ENCODE measurements at regions not wholly inside any gene's neighbourhood (a gene's known extent, or its start where the extent isn't known, plus 50 kb on each side); places are given as distances from the start of the nearest gene placed in this dataset.
"Not testable (repeated sequence)": the region's sequence is repeated elsewhere in the genome, so short reads cannot be mapped to it uniquely, and the experiment has no call there.

DNA sequence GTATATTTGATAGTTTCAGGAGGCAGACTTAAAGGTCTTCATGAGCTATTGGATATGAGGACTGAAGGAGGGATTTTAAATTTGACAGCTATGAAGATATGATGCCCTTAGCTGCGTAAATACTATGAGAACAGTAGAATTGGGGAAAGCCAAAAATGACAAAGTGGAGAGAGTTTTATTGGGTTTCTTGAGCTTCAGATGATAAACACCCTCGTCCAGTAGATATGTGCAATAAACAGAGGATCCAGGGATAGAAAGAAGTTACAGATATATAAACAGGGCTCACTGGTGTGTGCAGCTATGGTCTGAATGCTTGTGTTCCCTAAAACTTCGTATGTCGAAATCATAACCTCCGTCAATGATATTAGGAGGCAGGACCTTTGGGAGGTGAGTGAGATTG, 131.3 kb downstream of the INHBA start:
- no peak for DNase-seq (ENCODE audit: low spot score)
- Mint-ChIP-seq H3K9me3 (peaks cover 2% of the 10 kb centered on the region), H3K4me1 (ENCODE audit: low read depth) (no peaks in the 10 kb centered on the region), H3K4me3 (no peak overlapping the region), H3K27me3 (ENCODE audit: low read depth) (no peaks in the 10 kb centered on the region), H3K27ac (no peak overlapping the region), H3K36me3 (ENCODE audit: low read depth) (no peaks in the 10 kb centered on the region)

DNA sequence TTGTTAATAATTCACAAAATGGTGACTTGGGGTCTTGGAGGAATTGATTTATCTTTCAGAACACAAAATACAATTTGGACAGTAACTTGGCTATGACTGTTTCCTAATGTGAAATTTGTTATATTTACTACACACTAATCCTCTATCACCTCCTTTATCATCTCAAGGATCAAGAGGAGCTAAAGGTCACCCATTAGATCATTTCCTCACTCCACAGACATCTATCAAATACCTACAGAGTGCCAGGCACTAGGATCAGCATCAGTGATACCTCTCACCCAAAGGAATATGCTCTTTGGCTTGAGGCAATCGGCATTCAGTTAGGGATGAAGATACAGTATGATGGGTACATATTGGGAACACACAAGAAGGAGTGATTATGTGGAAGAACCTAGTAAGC, 132.1 kb downstream of the INHBA start:
- Mint-ChIP-seq H3K36me3 (ENCODE audit: low read depth) (no peaks in the 10 kb centered on the region), H3K9me3 (no peaks in the 10 kb centered on the region), H3K4me3 (no peak overlapping the region), H3K27me3 (ENCODE audit: low read depth) (no peaks in the 10 kb centered on the region), H3K4me1 (ENCODE audit: low read depth) (no peaks in the 10 kb centered on the region), H3K27ac (no peak overlapping the region)
- DNase-seq (ENCODE audit: low spot score) = no peak

DNA sequence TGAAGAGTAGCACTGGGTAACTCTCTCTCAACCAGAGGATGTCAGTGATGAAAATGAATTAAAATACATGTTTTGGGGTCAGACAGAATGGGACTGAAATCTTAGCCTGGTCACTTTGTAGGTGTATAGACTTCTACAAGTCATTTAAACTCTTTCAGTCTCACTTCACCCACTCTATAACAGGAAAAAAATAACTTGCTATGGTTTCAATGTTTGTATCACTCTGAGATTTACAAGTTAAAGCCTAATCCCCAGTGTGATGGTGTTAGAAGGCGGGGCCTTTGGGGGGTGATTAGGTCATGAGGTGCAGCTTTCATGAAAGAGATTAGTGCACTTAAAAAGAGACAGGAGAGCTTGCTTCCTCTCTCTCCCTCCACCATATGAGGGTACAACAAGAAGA, 134.8 kb downstream of the INHBA start:
- H3K27me3 Mint-ChIP-seq (ENCODE audit: low read depth) = no peaks in the 10 kb centered on the region

DNA sequence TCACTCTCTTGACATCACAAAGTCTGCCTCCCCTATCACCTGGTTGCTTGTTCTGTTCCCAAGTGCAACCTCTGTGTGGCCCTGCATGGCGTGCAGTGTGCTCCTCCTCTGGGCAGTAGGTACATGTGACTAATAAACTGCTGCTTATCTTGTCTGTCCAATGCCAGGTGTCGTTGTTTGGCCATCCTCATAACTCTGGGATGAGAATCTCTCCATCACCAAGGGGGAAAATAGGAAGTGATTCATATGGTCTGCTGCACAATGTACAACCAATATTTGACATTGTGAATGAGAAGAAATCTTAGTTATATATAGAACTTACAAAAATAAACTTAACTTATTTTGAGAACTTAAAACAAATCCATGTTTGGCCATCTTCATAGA, 135.2 kb downstream of the INHBA start:
- Mint-ChIP-seq H3K4me3 (no peak overlapping the region), H3K36me3 (ENCODE audit: low read depth) (no peaks in the 10 kb centered on the region), H3K9me3 (peaks cover under 1% of the 10 kb centered on the region), H3K27me3 (ENCODE audit: low read depth) (no peaks in the 10 kb centered on the region), H3K4me1 (ENCODE audit: low read depth) (no peaks in the 10 kb centered on the region), H3K27ac (no peak overlapping the region)
- DNase-seq (ENCODE audit: low spot score) = no peak

More for the DNA sequence above, 134.8 kb downstream of the INHBA start:
- H3K27ac Mint-ChIP-seq = no peak overlapping the region
- no peak overlapping the region for H3K4me3 Mint-ChIP-seq
- H3K4me1 Mint-ChIP-seq (ENCODE audit: low read depth) = no peaks in the 10 kb centered on the region
- no peaks in the 10 kb centered on the region for H3K36me3 Mint-ChIP-seq (ENCODE audit: low read depth)
- no peaks in the 10 kb centered on the region for H3K9me3 Mint-ChIP-seq
- DNase-seq (ENCODE audit: low spot score) = no peak

DNA sequence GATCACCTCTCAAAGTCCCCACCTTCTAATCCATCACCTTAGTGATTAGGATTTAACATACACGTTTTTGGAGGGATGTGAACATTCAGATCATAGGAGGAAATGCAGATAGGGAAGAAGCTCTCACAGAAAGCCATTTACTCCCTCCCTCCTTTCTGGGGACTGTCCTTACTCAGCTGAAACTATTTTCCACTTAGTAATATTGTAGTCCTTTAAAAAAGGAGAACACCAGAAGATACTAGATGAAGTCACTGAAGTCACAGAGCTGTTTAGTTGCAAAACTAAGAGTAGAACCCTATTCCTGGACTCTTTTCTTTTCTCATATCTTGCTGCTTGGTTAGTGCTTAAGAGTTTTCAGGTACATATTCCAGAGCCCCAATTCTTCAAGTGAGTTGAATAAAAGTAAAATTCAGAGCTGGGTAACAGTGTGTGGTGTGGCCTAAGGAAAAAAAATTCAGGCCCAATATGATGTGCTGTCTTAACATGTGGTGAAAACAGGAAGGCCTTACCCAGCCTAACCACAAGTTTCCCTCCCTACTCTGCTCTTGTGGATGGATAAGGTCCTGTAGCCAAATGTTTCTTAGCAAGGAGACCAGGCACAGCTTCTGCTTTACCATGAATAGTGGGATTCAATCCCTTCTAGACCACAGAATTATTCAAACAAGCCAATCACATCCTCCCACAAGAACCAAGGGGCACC, 135.7 kb downstream of the INHBA start:
- H3K36me3 Mint-ChIP-seq (ENCODE audit: low read depth) = no peaks in the 10 kb centered on the region
- no peak overlapping the region for H3K27ac Mint-ChIP-seq

DNA sequence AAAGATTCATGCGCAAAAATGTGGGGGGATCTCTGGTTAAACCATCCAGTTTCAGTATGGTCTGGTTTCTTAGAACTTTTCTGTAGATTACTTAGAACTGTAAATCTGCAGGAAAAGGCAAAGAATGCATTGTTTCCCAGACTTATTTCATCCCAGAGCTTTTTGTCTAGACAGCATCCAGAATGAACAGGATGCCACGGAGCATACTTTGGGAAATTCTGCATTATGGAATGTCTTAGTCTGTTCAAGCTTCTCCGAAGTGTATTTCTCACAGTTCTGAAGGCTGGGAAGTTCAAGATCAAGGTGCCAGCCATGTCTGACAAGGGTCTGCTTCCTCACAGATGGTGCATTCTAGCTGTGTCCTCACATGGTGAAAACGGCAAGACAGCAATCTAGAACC, 136.3 kb downstream of the INHBA start:
- H3K4me1 Mint-ChIP-seq (ENCODE audit: low read depth) = no peaks in the 10 kb centered on the region
- H3K27ac Mint-ChIP-seq = no peak overlapping the region
- no peaks in the 10 kb centered on the region for H3K36me3 Mint-ChIP-seq (ENCODE audit: low read depth)
- H3K9me3 Mint-ChIP-seq = peaks cover 4% of the 10 kb centered on the region
- DNase-seq (ENCODE audit: low spot score) = no peak
- H3K4me3 Mint-ChIP-seq = no peak overlapping the region
- no peaks in the 10 kb centered on the region for H3K27me3 Mint-ChIP-seq (ENCODE audit: low read depth)

More for the DNA sequence above, 135.7 kb downstream of the INHBA start:
- peaks cover 4% of the 10 kb centered on the region for H3K9me3 Mint-ChIP-seq
- no peak overlapping the region for H3K4me3 Mint-ChIP-seq
- H3K27me3 Mint-ChIP-seq (ENCODE audit: low read depth) = no peaks in the 10 kb centered on the region
- no peak for DNase-seq (ENCODE audit: low spot score)
- no peaks in the 10 kb centered on the region for H3K4me1 Mint-ChIP-seq (ENCODE audit: low read depth)

DNA sequence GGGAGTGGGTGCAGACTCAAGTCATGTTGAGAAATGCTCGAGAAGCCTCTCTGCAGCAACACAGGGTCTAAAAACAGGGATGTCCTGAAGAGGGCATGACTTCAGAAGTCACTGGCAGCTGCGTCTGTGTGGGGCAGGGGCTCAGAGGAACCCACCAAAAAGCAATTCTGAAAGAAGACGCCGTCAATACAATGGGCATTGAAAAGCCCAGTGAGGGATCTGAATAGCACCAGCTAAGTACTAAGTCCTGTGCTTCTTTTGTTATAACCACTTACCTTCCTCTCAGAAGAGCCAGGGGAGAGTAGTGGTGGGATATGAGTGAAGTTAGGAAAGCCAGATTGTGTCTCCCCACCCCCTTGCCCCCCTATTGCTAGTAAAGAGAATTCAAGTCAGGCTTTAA, 137.2 kb downstream of the INHBA start:
- Mint-ChIP-seq H3K27me3 (ENCODE audit: low read depth) (no peaks in the 10 kb centered on the region), H3K27ac (no peak overlapping the region), H3K4me3 (no peak overlapping the region), H3K9me3 (peaks cover 4% of the 10 kb centered on the region), H3K36me3 (ENCODE audit: low read depth) (no peaks in the 10 kb centered on the region), H3K4me1 (ENCODE audit: low read depth) (no peaks in the 10 kb centered on the region)
- DNase-seq (ENCODE audit: low spot score) = no peak

DNA sequence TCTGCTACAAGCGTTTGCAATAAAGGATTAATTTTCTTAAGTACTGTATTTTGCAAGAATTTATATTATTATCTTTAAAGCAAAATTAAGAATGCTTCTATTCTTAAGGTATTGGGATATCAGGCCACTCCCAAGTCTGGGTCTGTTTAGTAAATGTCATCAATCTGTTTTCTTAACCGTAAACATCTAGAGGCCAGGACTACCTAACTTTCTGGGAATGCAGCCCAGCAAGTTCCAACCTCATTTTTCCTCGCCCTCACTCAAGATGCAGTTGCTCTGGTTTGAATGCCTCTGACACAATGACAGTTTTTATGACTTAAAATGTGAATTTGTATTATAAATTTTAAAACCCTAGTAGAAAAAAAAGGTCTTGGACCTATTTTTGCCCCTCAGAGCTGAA, 143.5 kb downstream of the INHBA start:
- H3K36me3 Mint-ChIP-seq (ENCODE audit: low read depth) = no peaks in the 10 kb centered on the region
- no peak overlapping the region for H3K4me3 Mint-ChIP-seq
- no peaks in the 10 kb centered on the region for H3K4me1 Mint-ChIP-seq (ENCODE audit: low read depth)
- H3K27ac Mint-ChIP-seq = no peak overlapping the region
- no peaks in the 10 kb centered on the region for H3K27me3 Mint-ChIP-seq (ENCODE audit: low read depth)
- DNase-seq (ENCODE audit: low spot score) = no peak
- peaks cover 24% of the 10 kb centered on the region for H3K9me3 Mint-ChIP-seq

DNA sequence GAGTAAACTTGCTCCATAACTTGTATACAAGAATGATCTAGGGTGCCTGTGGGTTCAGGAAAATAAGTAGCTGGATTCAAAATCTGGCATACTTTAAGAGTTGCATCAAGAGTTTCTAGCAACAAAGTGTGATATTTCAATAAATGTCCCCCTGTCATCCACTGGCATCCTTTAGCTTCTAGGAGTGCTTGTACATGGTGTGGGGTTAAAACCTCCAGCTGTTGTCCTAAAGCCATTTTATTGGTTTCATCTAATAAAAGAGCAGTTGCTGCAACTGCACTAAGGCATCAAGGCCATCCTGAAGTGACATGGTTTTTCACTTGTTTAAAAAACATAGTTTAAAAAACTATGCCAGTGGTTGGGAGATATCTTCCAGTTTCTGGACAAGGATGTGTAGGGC, 148.4 kb downstream of the INHBA start:
- Mint-ChIP-seq H3K27me3 (ENCODE audit: low read depth) (no peaks in the 10 kb centered on the region), H3K27ac (no peak overlapping the region), H3K4me3 (no peak overlapping the region), H3K9me3 (peaks cover 25% of the 10 kb centered on the region), H3K4me1 (ENCODE audit: low read depth) (no peaks in the 10 kb centered on the region), H3K36me3 (ENCODE audit: low read depth) (no peaks in the 10 kb centered on the region)
- DNase-seq (ENCODE audit: low spot score) = no peak

DNA sequence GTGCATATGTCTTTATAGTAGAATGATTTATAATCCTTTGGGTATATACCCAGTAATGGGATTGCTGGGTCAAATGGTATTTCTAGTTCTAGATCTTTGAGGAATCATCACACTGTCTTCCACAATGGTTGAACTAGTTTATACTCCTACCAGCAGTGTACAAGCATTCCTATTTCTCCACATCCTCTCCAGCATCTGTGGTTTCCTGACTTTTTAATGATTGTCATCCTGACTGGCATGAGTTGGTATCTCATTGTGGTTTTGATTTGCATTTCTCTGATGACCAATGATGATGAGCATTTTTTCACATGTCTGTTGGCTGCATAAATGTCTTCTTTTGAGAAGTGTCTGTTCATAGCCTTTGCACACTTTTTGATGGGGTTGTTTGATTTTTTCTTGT, 152.8 kb downstream of the INHBA start:
- H3K4me3 Mint-ChIP-seq; H3K27me3 Mint-ChIP-seq (ENCODE audit: low read depth); DNase-seq (ENCODE audit: low spot score); H3K36me3 Mint-ChIP-seq (ENCODE audit: low read depth); H3K4me1 Mint-ChIP-seq (ENCODE audit: low read depth); H3K27ac Mint-ChIP-seq: not testable (repeated sequence)
- peaks cover 11% of the 10 kb centered on the region for H3K9me3 Mint-ChIP-seq

DNA sequence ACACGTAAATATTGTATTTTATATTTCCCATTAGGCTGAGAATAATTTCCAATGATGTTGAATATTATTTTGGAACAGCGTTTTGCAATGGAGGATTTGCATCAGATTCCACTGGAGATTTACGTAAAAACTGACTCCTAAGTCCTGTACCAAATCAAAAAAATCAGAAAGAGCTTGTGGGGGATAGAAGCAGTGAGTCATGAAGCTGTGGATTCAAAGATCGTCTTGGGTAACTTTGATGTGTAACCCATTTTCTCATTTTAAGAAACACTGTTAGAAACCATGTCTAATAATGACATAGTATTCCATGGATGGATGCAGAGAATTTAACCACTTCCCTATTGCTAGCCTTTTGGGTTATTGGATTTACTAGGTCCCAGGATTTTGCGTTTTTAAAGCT, 158.6 kb downstream of the INHBA start:
- Mint-ChIP-seq H3K36me3 (ENCODE audit: low read depth) (no peaks in the 10 kb centered on the region), H3K27me3 (ENCODE audit: low read depth) (no peaks in the 10 kb centered on the region), H3K4me1 (ENCODE audit: low read depth) (no peaks in the 10 kb centered on the region), H3K9me3 (no peaks in the 10 kb centered on the region), H3K4me3 (no peak overlapping the region), H3K27ac (no peak overlapping the region)
- DNase-seq (ENCODE audit: low spot score) = no peak

DNA sequence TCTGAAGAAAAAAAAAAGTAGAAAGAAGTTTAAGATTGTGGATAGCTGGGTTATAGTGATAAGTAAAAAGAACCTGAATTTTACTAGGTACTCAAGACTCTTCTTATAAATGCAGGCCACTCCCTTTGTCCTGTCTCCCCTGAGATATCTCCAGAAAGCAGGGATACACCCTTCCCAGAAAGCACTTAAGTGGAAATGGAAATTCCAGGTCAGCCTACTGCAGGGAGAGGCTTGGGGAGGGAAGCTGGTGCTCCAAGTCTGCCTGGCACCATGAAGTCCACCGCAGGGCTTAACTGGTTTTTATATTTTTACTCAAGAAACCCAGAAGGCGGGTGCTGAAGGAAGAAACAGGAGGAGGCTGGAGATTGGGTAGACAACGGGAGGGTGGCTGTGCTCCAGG, 162.3 kb downstream of the INHBA start:
- no peak overlapping the region for H3K4me3 Mint-ChIP-seq
- no peaks in the 10 kb centered on the region for H3K9me3 Mint-ChIP-seq
- H3K36me3 Mint-ChIP-seq (ENCODE audit: low read depth) = no peaks in the 10 kb centered on the region
- no peaks in the 10 kb centered on the region for H3K27me3 Mint-ChIP-seq (ENCODE audit: low read depth)
- H3K4me1 Mint-ChIP-seq (ENCODE audit: low read depth) = no peaks in the 10 kb centered on the region
- no peak overlapping the region for H3K27ac Mint-ChIP-seq
- DNase-seq (ENCODE audit: low spot score) = no peak

DNA sequence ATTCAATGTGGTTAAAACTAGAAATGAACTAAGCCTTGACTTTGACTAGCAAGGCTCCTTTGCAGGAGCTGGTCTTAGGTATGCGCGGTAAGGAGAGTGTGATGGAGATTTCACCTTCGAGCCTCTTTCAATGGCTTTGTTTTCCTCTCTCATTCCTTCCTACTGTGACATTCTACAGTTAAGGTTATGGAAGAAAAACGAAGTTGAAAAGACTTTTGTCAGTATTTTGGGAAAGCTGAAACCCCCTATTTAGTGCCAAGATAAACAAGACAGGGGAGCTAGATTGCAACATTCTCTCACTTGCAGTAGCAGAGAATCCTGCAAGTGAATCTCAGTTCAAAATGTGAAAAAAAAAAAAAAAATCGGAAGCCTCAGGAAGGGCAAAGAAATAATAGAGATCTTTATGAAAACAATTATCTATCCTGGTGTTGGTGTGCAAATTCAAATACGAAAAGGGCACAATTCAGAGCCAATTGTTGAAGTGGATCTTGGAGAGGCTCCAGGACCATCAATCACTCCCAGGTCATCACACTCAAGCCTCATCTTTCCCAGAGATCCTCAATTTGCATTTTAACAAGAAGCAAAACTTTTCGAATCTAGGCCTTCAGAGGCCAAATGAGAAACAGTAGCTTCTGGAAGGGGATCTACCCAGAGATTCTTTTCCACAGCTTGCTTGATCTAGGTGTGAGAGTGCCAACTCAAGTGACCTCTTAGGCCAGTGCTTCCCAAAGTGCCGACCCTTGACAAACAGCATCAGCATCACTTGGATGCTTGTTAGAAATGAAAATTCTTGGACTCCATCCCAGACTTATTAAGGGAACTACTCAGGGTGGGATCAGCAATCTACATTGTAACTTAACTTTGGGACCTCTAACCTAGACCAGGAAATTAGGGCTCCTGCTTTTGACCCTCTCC, 163.8 kb downstream of the INHBA start:
- no peak for DNase-seq (ENCODE audit: low spot score)
- Mint-ChIP-seq H3K27me3 (ENCODE audit: low read depth) (no peaks in the 10 kb centered on the region), H3K9me3 (no peaks in the 10 kb centered on the region), H3K4me3 (no peak overlapping the region), H3K4me1 (ENCODE audit: low read depth) (no peaks in the 10 kb centered on the region), H3K36me3 (ENCODE audit: low read depth) (no peaks in the 10 kb centered on the region), H3K27ac (no peak overlapping the region)

DNA sequence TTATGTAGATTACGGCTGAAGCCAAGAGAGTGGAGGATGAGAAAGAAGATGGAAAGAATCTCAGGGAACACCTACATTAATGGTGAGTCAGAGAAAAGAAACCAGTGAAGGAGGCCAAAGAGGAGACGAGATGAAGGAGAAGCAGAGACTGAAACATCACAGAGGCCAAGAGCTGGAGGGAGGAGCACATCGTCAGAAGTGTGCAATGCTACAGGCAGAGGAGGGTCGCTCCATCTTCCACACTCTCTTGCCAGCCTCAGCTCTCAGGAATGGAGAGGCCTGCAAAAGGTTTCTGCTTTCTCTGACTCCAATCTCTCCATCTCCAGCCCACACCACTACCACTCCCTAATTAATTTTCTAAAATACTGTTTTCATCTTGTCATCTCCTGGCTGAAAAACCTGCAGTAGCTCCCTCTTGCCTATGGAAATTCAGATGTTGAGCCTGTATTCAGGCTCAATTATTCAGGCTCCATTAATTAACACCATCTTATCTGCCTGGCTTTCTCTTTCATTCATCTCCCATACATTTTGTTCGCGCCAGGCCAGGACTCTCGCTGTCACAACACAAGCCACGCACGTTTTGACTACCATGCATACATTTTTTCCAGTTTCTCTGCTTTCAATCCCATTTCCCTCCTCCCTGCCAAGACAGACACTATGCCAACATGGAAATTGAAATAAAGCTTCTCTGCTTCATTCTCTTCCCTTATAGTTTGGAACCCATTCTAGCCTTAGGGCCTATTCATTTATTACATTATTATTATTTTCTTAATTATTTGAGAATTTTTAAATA, 165.8 kb downstream of the INHBA start:
- DNase-seq (ENCODE audit: low spot score) = no peak
- H3K27ac Mint-ChIP-seq = no peak overlapping the region
- H3K36me3 Mint-ChIP-seq (ENCODE audit: low read depth) = no peaks in the 10 kb centered on the region
- no peaks in the 10 kb centered on the region for H3K27me3 Mint-ChIP-seq (ENCODE audit: low read depth)
- no peaks in the 10 kb centered on the region for H3K9me3 Mint-ChIP-seq
- no peaks in the 10 kb centered on the region for H3K4me1 Mint-ChIP-seq (ENCODE audit: low read depth)
- H3K4me3 Mint-ChIP-seq = no peak overlapping the region
